HG03103 (cell line): ENCODE measurements at regions not wholly inside any gene's neighbourhood (a gene's known extent, or its start where the extent isn't known, plus 50 kb on each side); places are given as distances from the start of the nearest gene placed in this dataset.

Experiments
- ATAC-seq: cut with Tn5 transposase; IDR thresholded peaks from one replicate; pipeline ENCODE4 v1.9.1; 2021; ENCODE audit warnings: low read depth; ENCODE audit not compliant: unreplicated experiment

- ATAC-seq: no peak
Observed at GRCh38 chr17:77888242-77889134, 70.0 kb upstream of the TNRC6C start.

GRCh38 chr17:77889135-77889505 is 69.4 kb upstream of the TNRC6C start:
- ATAC-seq: no peak

- no peak for ATAC-seq
Observed at GRCh38 chr17:77889866-77890760, 68.4 kb upstream of the TNRC6C start.

- ATAC-seq: no peak
Observed at GRCh38 chr17:77890771-77891170, 67.7 kb upstream of the TNRC6C start.

GRCh38 chr17:77891602-77892001 is 66.9 kb upstream of the TNRC6C start:
- ATAC-seq: no peak

- no peak for ATAC-seq
Observed at GRCh38 chr17:77892031-77892430, 66.5 kb upstream of the TNRC6C start.

GRCh38 chr17:77892469-77893143 is 65.9 kb upstream of the TNRC6C start:
- ATAC-seq: no peak

GRCh38 chr17:77893144-77894044 is 65.1 kb upstream of the TNRC6C start:
- no peak for ATAC-seq

- ATAC-seq: no peak
Observed at GRCh38 chr17:77894126-77894956, 64.2 kb upstream of the TNRC6C start.

GRCh38 chr17:77897741-77898301 is 60.7 kb upstream of the TNRC6C start:
- no peak for ATAC-seq

GRCh38 chr17:77898521-77899434 is 59.7 kb upstream of the TNRC6C start:
- no peak for ATAC-seq

GRCh38 chr17:77899498-77899897 is 59.0 kb upstream of the TNRC6C start:
- no peak for ATAC-seq

- ATAC-seq: no peak
Observed at GRCh38 chr17:77901481-77901880, 57.0 kb upstream of the TNRC6C start.

- ATAC-seq: no peak
Observed at GRCh38 chr17:77905266-77905665, 53.2 kb upstream of the TNRC6C start.

- no peak for ATAC-seq
Observed at GRCh38 chr17:77905766-77906165, 52.7 kb upstream of the TNRC6C start.

GRCh38 chr17:77906377-77906871 is 52.1 kb upstream of the TNRC6C start:
- ATAC-seq: no peak
